ENCODE measurements at regions not wholly inside any gene's neighbourhood (a gene's known extent, or its start where the extent isn't known, plus 50 kb on each side); places are given as distances from the start of the nearest gene placed in this dataset.

DNA sequence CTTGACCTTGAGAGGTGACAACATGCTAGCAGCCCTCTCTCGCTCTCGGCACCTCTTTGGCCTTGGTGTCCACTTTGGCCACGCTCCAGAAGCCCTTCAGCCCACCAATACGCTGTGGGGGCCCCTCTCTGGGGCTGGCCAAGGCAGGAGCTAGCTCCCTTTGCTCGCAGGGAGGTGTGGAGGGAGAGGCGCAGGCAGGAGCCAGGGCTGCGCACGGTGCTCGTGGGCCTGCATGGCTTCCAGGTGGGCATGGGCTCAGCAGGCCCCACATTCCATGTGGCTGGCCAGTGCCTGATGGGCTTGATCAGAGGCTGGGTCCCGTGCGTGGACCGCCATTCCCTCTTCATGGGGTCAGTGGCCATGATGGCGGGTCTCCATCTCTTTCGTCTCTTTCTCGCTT lies 1237.0 kb upstream of the USP15 start:
- H3K4ac ChIP-seq (replicated peaks; ENCODE audit: insufficient read length, low read depth, low read length) = no peak overlapping the region
- CTCF ChIA-PET (ENCODE audit: partially characterized antibody) = interaction anchor here (0.5 kb wide), 1 partner anchor 33 kb away, joined by 3 read pairs; no protein-coding TSS in a partner anchor
- DNase-seq (ENCODE audit: low read depth in 1 of 2, low spot score in 2 of 2) (no peak), FAIRE-seq (no peak)
- H2AK5ac ChIP-seq (ENCODE audit: low read depth, low read length) = no peak overlapping the region; the same call in 1 of the 2 replicates
- no peaks in the 10 kb centered on the region for H3K79me2 ChIP-seq (ENCODE audit: control insufficient read depth in 1 of 2, insufficient read depth in 2 of 2, low read length in 2 of 2)
- H3K23ac ChIP-seq (ENCODE audit: insufficient read length) = no peak overlapping the region
- no peak overlapping the region for H3K4me2 ChIP-seq (ENCODE audit: insufficient read depth in 1 of 2, low read depth in 2 of 2, low read length in 2 of 2)
- no peaks in the 10 kb centered on the region for H3K4me1 ChIP-seq (replicated peaks in 1 of 4; ENCODE audit: control insufficient read depth in 3 of 4, insufficient read depth in 4 of 4, low read length in 3 of 4)
- no peaks in the 10 kb centered on the region for H3K79me1 ChIP-seq (ENCODE audit: low read depth, low read length)
- H3K4me3 ChIP-seq (ENCODE audit: extremely low read depth in 1 of 4, insufficient read depth in 2 of 4, low read depth in 3 of 4, low read length in 4 of 4) = no peak overlapping the region
- H2AFZ ChIP-seq (ENCODE audit: low read length) = no peak overlapping the region
- H3K23me2 ChIP-seq (ENCODE audit: low read depth, low read length) = no peaks in the 10 kb centered on the region
- H3K36me3 ChIP-seq (ENCODE audit: control insufficient read depth in 2 of 4, insufficient read depth in 4 of 4, low read length in 3 of 4) = no peaks in the 10 kb centered on the region
- H2BK12ac ChIP-seq (ENCODE audit: low read depth, low read length) = no peak overlapping the region
- H2BK20ac ChIP-seq (ENCODE audit: low read length) = no peak overlapping the region
- no peak overlapping the region for H3K18ac ChIP-seq (ENCODE audit: extremely low read depth, low read length)
- H3K14ac ChIP-seq (ENCODE audit: insufficient read length) = no peak overlapping the region
- H4K5ac ChIP-seq (ENCODE audit: insufficient read length, low read depth, low read length) = no peak overlapping the region
- no peak overlapping the region for H4K8ac ChIP-seq (ENCODE audit: extremely low read depth, insufficient read depth, low read length)
- no peak overlapping the region for H4K91ac ChIP-seq (replicated peaks; ENCODE audit: insufficient read length, low read length)
- no peak overlapping the region for H3K27ac ChIP-seq (ENCODE audit: low read depth, low read length)
- H3K27me3 ChIP-seq (replicated peaks in 1 of 4; ENCODE audit: control insufficient read depth in 3 of 4, extremely low read depth in 1 of 4, insufficient read depth in 3 of 4, low read length in 3 of 4) = no peaks in the 10 kb centered on the region
- no peak for TF ChIP-seq SIX5 (IDR thresholded peaks at IDR 0.05; ENCODE audit: low read depth, low read length)
- no peak for TF ChIP-seq CREB1 (IDR thresholded peaks at IDR 0.05)
- no peak for TF ChIP-seq TCF12 (IDR thresholded peaks at IDR 0.05; ENCODE audit: low read depth, low read length)
- TF ChIP-seq NANOG (IDR thresholded peaks at IDR 0.05; ENCODE audit: insufficient read depth, low read depth, low read length, poor library complexity, severe bottlenecking) = no peak
- no peak for TF ChIP-seq HDAC2 (IDR thresholded peaks at IDR 0.05; ENCODE audit: borderline replicate concordance in 1 of 2, low read depth in 2 of 2, low read length in 2 of 2)
- no peak for TF ChIP-seq BCL11A (IDR thresholded peaks at IDR 0.05; ENCODE audit: low read depth in 2 of 2, low read length in 2 of 2)
- TF ChIP-seq SP4 (IDR thresholded peaks at IDR 0.05; ENCODE audit: low read length) = no peak
- TF ChIP-seq CEBPB (IDR thresholded peaks at IDR 0.05; ENCODE audit: low read depth, low read length) = no peak
- TF ChIP-seq BRCA1 (IDR thresholded peaks at IDR 0.05; ENCODE audit: low read depth, low read length) = no peak
- no peak for TF ChIP-seq SIN3A (conservative IDR thresholded peaks at IDR 0.05 in 1 of 2, IDR thresholded peaks at IDR 0.05 in 1 of 2; ENCODE audit: low read depth in 1 of 2, low read length in 2 of 2)
- TF ChIP-seq POU5F1 (IDR thresholded peaks at IDR 0.05; ENCODE audit: low read depth, low read length) = no peak
- TF ChIP-seq, protein P1, sequence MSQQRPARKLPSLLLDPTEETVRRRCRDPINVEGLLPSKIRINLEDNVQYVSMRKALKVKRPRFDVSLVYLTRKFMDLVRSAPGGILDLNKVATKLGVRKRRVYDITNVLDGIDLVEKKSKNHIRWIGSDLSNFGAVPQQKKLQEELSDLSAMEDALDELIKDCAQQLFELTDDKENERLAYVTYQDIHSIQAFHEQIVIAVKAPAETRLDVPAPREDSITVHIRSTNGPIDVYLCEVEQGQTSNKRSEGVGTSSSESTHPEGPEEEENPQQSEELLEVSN (IDR thresholded peaks at IDR 0.05) = no peak
- H3K9me3 ChIP-seq (ENCODE audit: insufficient read depth in 2 of 2, low read depth in 1 of 2, low read length in 1 of 2) = peaks cover 4 to 5% of the 10 kb centered on the region in 2 experiments; a peak in 2 of 4 replicates
- H2BK5ac ChIP-seq (ENCODE audit: low read depth, low read length) = no peak overlapping the region
- H3K9ac ChIP-seq (replicated peaks in 1 of 4; ENCODE audit: extremely low read depth in 1 of 4, low read depth in 3 of 4, low read length in 3 of 4) = no peak overlapping the region
- no peaks in the 10 kb centered on the region for H4K20me1 ChIP-seq (replicated peaks in 1 of 2; ENCODE audit: control insufficient read depth in 1 of 2, insufficient read depth in 2 of 2, low read length in 2 of 2)
- WGBS, 2 experiments (ENCODE audit: extremely low coverage in 1 of 2, insufficient coverage in 1 of 2, insufficient read length in 1 of 2, insufficient replicate concordance in 2 of 2, low coverage in 1 of 2, low lambda C conversion rate in 2 of 2, missing lambda C conversion rate in 1 of 2) = 88% methylated on average over 7 of the region's 15 CpGs; no CpG with 5 or more reads in 1 of the 2 experiments
- H3K56ac ChIP-seq (replicated peaks; ENCODE audit: insufficient read length, low read depth, low read length) = no peak overlapping the region
- no peak overlapping the region for H2BK120ac ChIP-seq (replicated peaks; ENCODE audit: low read depth, low read length)
- H2BK15ac ChIP-seq (ENCODE audit: low read length) = no peak overlapping the region
- POLR2A ChIA-PET (ENCODE audit: partially characterized antibody) = no interaction called here
